Neural crest cell (in vitro differentiated cells): ENCODE measurements at regions not wholly inside any gene's neighbourhood (a gene's known extent, or its start where the extent isn't known, plus 50 kb on each side); places are given as distances from the start of the nearest gene placed in this dataset.
"Not testable (repeated sequence)": the region's sequence is repeated elsewhere in the genome, so short reads cannot be mapped to it uniquely, and the experiment has no call there.

Experiments
- DNase-seq: peaks from one replicate; pipeline ENCODE4 v3.0.0; 2021; ENCODE audit warnings: low read depth, mixed read lengths, low spot score
- H3K27ac Mint-ChIP-seq: one replicate; pipeline ENCODE4 v1.8.0; 2021; ENCODE audit warnings: mild to moderate bottlenecking, mixed read lengths; ENCODE audit not compliant: unreplicated experiment
- H3K27me3 Mint-ChIP-seq: 2 replicates; pipeline ENCODE4 v1.8.0; 2021; ENCODE audit warnings: low read depth, mild to moderate bottlenecking, mixed read lengths
- H3K36me3 Mint-ChIP-seq: 2 replicates; pipeline ENCODE4 v1.8.0; 2021; ENCODE audit warnings: low read depth, mild to moderate bottlenecking, mixed read lengths
- H3K4me1 Mint-ChIP-seq: 2 replicates; pipeline ENCODE4 v1.8.0; 2021; ENCODE audit warnings: mixed read lengths
- H3K4me3 Mint-ChIP-seq: one replicate; pipeline ENCODE4 v1.8.0; 2021; ENCODE audit warnings: mild to moderate bottlenecking, mixed read lengths
- H3K9me3 Mint-ChIP-seq: 2 replicates; pipeline ENCODE4 v1.8.0; 2021; ENCODE audit warnings: mixed read lengths

- H3K36me3 Mint-ChIP-seq, H3K27me3 Mint-ChIP-seq, H3K4me1 Mint-ChIP-seq, H3K9me3 Mint-ChIP-seq, DNase-seq, H3K4me3 Mint-ChIP-seq, H3K27ac Mint-ChIP-seq: not testable (repeated sequence)
These were observed 203.0 kb upstream of the SPATA31A3 start for GRCh38 chr9:67195357-67195756.

- H3K4me3 Mint-ChIP-seq, H3K9me3 Mint-ChIP-seq, H3K36me3 Mint-ChIP-seq, DNase-seq, H3K27ac Mint-ChIP-seq, H3K4me1 Mint-ChIP-seq, H3K27me3 Mint-ChIP-seq: not testable (repeated sequence)
These were observed 186.8 kb upstream of the SPATA31A3 start for GRCh38 chr9:67179185-67179584.

GRCh38 chr9:67175167-67175566 is 182.8 kb upstream of the SPATA31A3 start:
- H3K27me3 Mint-ChIP-seq, H3K36me3 Mint-ChIP-seq, DNase-seq, H3K4me1 Mint-ChIP-seq, H3K9me3 Mint-ChIP-seq, H3K27ac Mint-ChIP-seq, H3K4me3 Mint-ChIP-seq: not testable (repeated sequence)

GRCh38 chr9:67171721-67172120 is 179.4 kb upstream of the SPATA31A3 start:
- not testable (repeated sequence) for H3K4me1 Mint-ChIP-seq, H3K36me3 Mint-ChIP-seq, H3K27ac Mint-ChIP-seq, H3K9me3 Mint-ChIP-seq, H3K27me3 Mint-ChIP-seq, H3K4me3 Mint-ChIP-seq, DNase-seq

GRCh38 chr9:67168530-67169157 is 176.3 kb upstream of the SPATA31A3 start:
- H3K9me3 Mint-ChIP-seq, H3K36me3 Mint-ChIP-seq, H3K27ac Mint-ChIP-seq, H3K4me3 Mint-ChIP-seq, DNase-seq, H3K27me3 Mint-ChIP-seq, H3K4me1 Mint-ChIP-seq: not testable (repeated sequence)

- not testable (repeated sequence) for H3K27me3 Mint-ChIP-seq, H3K4me3 Mint-ChIP-seq, H3K36me3 Mint-ChIP-seq
These were observed 174.0 kb upstream of the SPATA31A3 start for GRCh38 chr9:67166335-67166734.

GRCh38 chr9:67162827-67163226 is 170.5 kb upstream of the SPATA31A3 start:
- H3K4me3 Mint-ChIP-seq, H3K36me3 Mint-ChIP-seq, H3K27me3 Mint-ChIP-seq, H3K9me3 Mint-ChIP-seq, DNase-seq, H3K27ac Mint-ChIP-seq, H3K4me1 Mint-ChIP-seq: not testable (repeated sequence)

More at GRCh38 chr9:67166335-67166734, 174.0 kb upstream of the SPATA31A3 start:
- DNase-seq, H3K9me3 Mint-ChIP-seq, H3K4me1 Mint-ChIP-seq, H3K27ac Mint-ChIP-seq: not testable (repeated sequence)

- H3K4me1 Mint-ChIP-seq, H3K27me3 Mint-ChIP-seq, H3K27ac Mint-ChIP-seq, H3K9me3 Mint-ChIP-seq, DNase-seq, H3K36me3 Mint-ChIP-seq, H3K4me3 Mint-ChIP-seq: not testable (repeated sequence)
These were observed 162.9 kb upstream of the SPATA31A3 start for GRCh38 chr9:67155218-67155617.

GRCh38 chr9:67153501-67153900 is 161.2 kb upstream of the SPATA31A3 start:
- not testable (repeated sequence) for H3K4me1 Mint-ChIP-seq, DNase-seq, H3K9me3 Mint-ChIP-seq, H3K36me3 Mint-ChIP-seq, H3K27me3 Mint-ChIP-seq, H3K4me3 Mint-ChIP-seq, H3K27ac Mint-ChIP-seq

- H3K27me3 Mint-ChIP-seq, H3K27ac Mint-ChIP-seq, H3K4me1 Mint-ChIP-seq, H3K36me3 Mint-ChIP-seq, DNase-seq, H3K4me3 Mint-ChIP-seq, H3K9me3 Mint-ChIP-seq: not testable (repeated sequence)
These were observed 150.2 kb upstream of the SPATA31A3 start for GRCh38 chr9:67142392-67143107.

- H3K4me3 Mint-ChIP-seq, DNase-seq, H3K27me3 Mint-ChIP-seq, H3K36me3 Mint-ChIP-seq, H3K4me1 Mint-ChIP-seq, H3K27ac Mint-ChIP-seq, H3K9me3 Mint-ChIP-seq: not testable (repeated sequence)
These were observed 144.0 kb upstream of the SPATA31A3 start for GRCh38 chr9:67136376-67136775.

- H3K4me3 Mint-ChIP-seq, H3K27ac Mint-ChIP-seq, H3K4me1 Mint-ChIP-seq, DNase-seq, H3K27me3 Mint-ChIP-seq, H3K9me3 Mint-ChIP-seq, H3K36me3 Mint-ChIP-seq: not testable (repeated sequence)
These were observed 140.8 kb upstream of the SPATA31A3 start for GRCh38 chr9:67133124-67133523.

GRCh38 chr9:67116761-67117160 is 124.4 kb upstream of the SPATA31A3 start:
- H3K4me3 Mint-ChIP-seq, H3K36me3 Mint-ChIP-seq, DNase-seq, H3K27ac Mint-ChIP-seq, H3K9me3 Mint-ChIP-seq, H3K4me1 Mint-ChIP-seq, H3K27me3 Mint-ChIP-seq: not testable (repeated sequence)

GRCh38 chr9:67112148-67112547 is 119.8 kb upstream of the SPATA31A3 start:
- not testable (repeated sequence) for H3K4me3 Mint-ChIP-seq, H3K27ac Mint-ChIP-seq, H3K27me3 Mint-ChIP-seq, H3K36me3 Mint-ChIP-seq, DNase-seq, H3K4me1 Mint-ChIP-seq, H3K9me3 Mint-ChIP-seq
